ENCODE measurements at regions not wholly inside any gene's neighbourhood (a gene's known extent, or its start where the extent isn't known, plus 50 kb on each side); places are given as distances from the start of the nearest gene placed in this dataset.

GRCh38 chr10:78910476-78910875 lies 158.3 kb upstream of the ZMIZ1 start:
- no peak for TF ChIP-seq POLR2A (IDR thresholded peaks at IDR 0.05)
- no peak for TF ChIP-seq CTCF (IDR thresholded peaks at IDR 0.05)
